ENCODE measurements at regions not wholly inside any gene's neighbourhood (a gene's known extent, or its start where the extent isn't known, plus 50 kb on each side); places are given as distances from the start of the nearest gene placed in this dataset.

DNA sequence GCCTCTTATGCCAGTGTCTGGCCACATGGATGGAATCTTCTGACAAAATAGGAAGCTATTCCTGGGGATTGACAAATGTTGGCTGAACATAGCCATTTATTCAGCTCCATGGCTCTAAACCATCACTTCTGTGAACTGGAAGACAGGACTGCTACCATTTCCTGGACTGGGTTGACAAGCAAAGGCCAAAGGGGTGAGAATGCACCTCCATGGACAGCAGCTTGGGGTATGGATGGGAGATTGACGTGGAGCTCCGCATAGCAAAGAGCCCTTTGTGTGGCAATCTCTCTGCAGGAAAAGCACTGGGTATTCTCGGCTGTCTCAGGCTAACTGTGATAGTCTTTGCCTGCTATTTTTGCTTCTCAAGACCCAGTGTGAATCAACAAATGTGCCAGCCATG is 223.0 kb upstream of the EGLN3 start:
- TF ChIP-seq CTCF (IDR thresholded peaks at IDR 0.05; ENCODE audit: low read depth, low read length, poor library complexity, severe bottlenecking) (no peak), EZH2phosphoT487 (IDR thresholded peaks at IDR 0.05; ENCODE audit: borderline replicate concordance, low read length) (no peak)
- no peaks in the 10 kb centered on the region for H3K9me3 ChIP-seq (ENCODE audit: control insufficient read depth, insufficient read depth, low read length)
- no peak overlapping the region for H3K4me3 ChIP-seq (ENCODE audit: low read length)

GRCh38 chr14:34172550-34173368 is 221.9 kb upstream of the EGLN3 start:
- H3K9me3 ChIP-seq (ENCODE audit: control insufficient read depth, insufficient read depth, low read length) = no peaks in the 10 kb centered on the region
- TF ChIP-seq EZH2phosphoT487 (IDR thresholded peaks at IDR 0.05; ENCODE audit: borderline replicate concordance, low read length) (no peak), CTCF (IDR thresholded peaks at IDR 0.05; ENCODE audit: low read depth, low read length, poor library complexity, severe bottlenecking) (no peak)
- H3K4me2 ChIP-seq (ENCODE audit: low read length) = no peak overlapping the region
- H3K36me3 ChIP-seq (ENCODE audit: control insufficient read depth, low read length) = no peaks in the 10 kb centered on the region
- H3K4me1 ChIP-seq (ENCODE audit: control insufficient read depth, low read length) = peaks cover 15% of the 10 kb centered on the region
- H3K4me3 ChIP-seq (ENCODE audit: low read length) = no peak overlapping the region
- no peaks in the 10 kb centered on the region for H4K20me1 ChIP-seq (ENCODE audit: control insufficient read depth, insufficient read depth, low read depth, low read length)
- H3F3A ChIP-seq (ENCODE audit: control insufficient read depth, insufficient read depth) = no peaks in the 10 kb centered on the region
- H3K27ac ChIP-seq (ENCODE audit: low read depth, low read length) = no peak overlapping the region
- no peaks in the 10 kb centered on the region for H3K79me2 ChIP-seq (ENCODE audit: control insufficient read depth, low read length)
- H3K9me2 ChIP-seq (replicated peaks; ENCODE audit: control insufficient read depth, low read length) = no peaks in the 10 kb centered on the region
- no peaks in the 10 kb centered on the region for H3K27me3 ChIP-seq (ENCODE audit: control insufficient read depth, low read length)

More for the DNA sequence above, 223.0 kb upstream of the EGLN3 start:
- H3K27me3 ChIP-seq (ENCODE audit: control insufficient read depth, low read length) = no peaks in the 10 kb centered on the region
- H3K4me2 ChIP-seq (ENCODE audit: low read length) = no peak overlapping the region
- no peaks in the 10 kb centered on the region for H3K79me2 ChIP-seq (ENCODE audit: control insufficient read depth, low read length)
- H4K20me1 ChIP-seq (ENCODE audit: control insufficient read depth, insufficient read depth, low read depth, low read length) = no peaks in the 10 kb centered on the region
- no peaks in the 10 kb centered on the region for H3K36me3 ChIP-seq (ENCODE audit: control insufficient read depth, low read length)
- H3K9me2 ChIP-seq (replicated peaks; ENCODE audit: control insufficient read depth, low read length) = no peaks in the 10 kb centered on the region
- no peaks in the 10 kb centered on the region for H3F3A ChIP-seq (ENCODE audit: control insufficient read depth, insufficient read depth)
- no peak overlapping the region for H3K27ac ChIP-seq (ENCODE audit: low read depth, low read length)
- H3K4me1 ChIP-seq (ENCODE audit: control insufficient read depth, low read length) = peaks cover 15% of the 10 kb centered on the region

DNA sequence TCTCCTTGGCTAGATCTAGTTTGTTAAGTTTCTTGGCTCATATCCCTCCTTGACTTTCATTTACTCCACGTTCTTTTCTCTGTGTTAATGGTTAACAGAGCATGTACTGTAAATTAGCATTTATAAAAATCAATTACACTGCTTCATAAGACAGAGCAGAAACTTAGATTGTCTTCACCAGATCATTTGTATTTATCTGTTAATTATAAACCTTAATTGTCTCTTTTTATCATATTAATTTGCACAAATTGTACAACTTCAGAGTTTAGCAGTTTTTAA is 221.2 kb upstream of the EGLN3 start:
- Histone ChIP-seq H3K4me3 (ENCODE audit: low read length) (no peak overlapping the region), H3K79me2 (ENCODE audit: control insufficient read depth, low read length) (no peaks in the 10 kb centered on the region), H3K4me1 (ENCODE audit: control insufficient read depth, low read length) (peaks cover 15% of the 10 kb centered on the region), H3F3A (ENCODE audit: control insufficient read depth, insufficient read depth) (no peaks in the 10 kb centered on the region), H3K27me3 (ENCODE audit: control insufficient read depth, low read length) (no peaks in the 10 kb centered on the region), H3K4me2 (ENCODE audit: low read length) (no peak overlapping the region), H3K9me2 (replicated peaks; ENCODE audit: control insufficient read depth, low read length) (no peaks in the 10 kb centered on the region), H3K27ac (ENCODE audit: low read depth, low read length) (no peak overlapping the region), H4K20me1 (ENCODE audit: control insufficient read depth, insufficient read depth, low read depth, low read length) (no peaks in the 10 kb centered on the region), H3K36me3 (ENCODE audit: control insufficient read depth, low read length) (no peaks in the 10 kb centered on the region), H3K9me3 (ENCODE audit: control insufficient read depth, insufficient read depth, low read length) (no peaks in the 10 kb centered on the region)
- TF ChIP-seq EZH2phosphoT487 (IDR thresholded peaks at IDR 0.05; ENCODE audit: borderline replicate concordance, low read length) (no peak), CTCF (IDR thresholded peaks at IDR 0.05; ENCODE audit: low read depth, low read length, poor library complexity, severe bottlenecking) (no peak)
